Osteocyte (in vitro differentiated cells): ENCODE measurements at regions not wholly inside any gene's neighbourhood (a gene's known extent, or its start where the extent isn't known, plus 50 kb on each side); places are given as distances from the start of the nearest gene placed in this dataset.

ENCODE experiments used
- DNase-seq: peaks from one replicate; pipeline ENCODE4 v3.0.0; 2021; ENCODE audit warnings: mixed read lengths; ENCODE audit not compliant: unreplicated experiment; ENCODE audit errors: extremely low spot score
- H3K27ac Mint-ChIP-seq: one replicate; pipeline ENCODE4 v1.8.0; 2021; ENCODE audit warnings: mild to moderate bottlenecking, mixed read lengths; ENCODE audit not compliant: unreplicated experiment
- H3K27me3 Mint-ChIP-seq: one replicate; pipeline ENCODE4 v1.8.0; 2021; ENCODE audit warnings: mixed read lengths; ENCODE audit not compliant: unreplicated experiment
- H3K36me3 Mint-ChIP-seq: one replicate; pipeline ENCODE4 v1.8.0; 2021; ENCODE audit warnings: mixed read lengths; ENCODE audit not compliant: unreplicated experiment
- H3K4me1 Mint-ChIP-seq: one replicate; pipeline ENCODE4 v1.8.0; 2021; ENCODE audit warnings: mixed read lengths; ENCODE audit not compliant: unreplicated experiment
- H3K4me3 Mint-ChIP-seq: one replicate; pipeline ENCODE4 v1.8.0; 2021; ENCODE audit warnings: mild to moderate bottlenecking, moderate library complexity, mixed read lengths; ENCODE audit not compliant: unreplicated experiment
- H3K9me3 Mint-ChIP-seq: one replicate; pipeline ENCODE4 v1.8.0; 2021; ENCODE audit warnings: mixed read lengths; ENCODE audit not compliant: unreplicated experiment
- TF ChIP-seq, protein P1 (sequence below): fragments of 200-600 bp; sonication (generic); IDR thresholded peaks from 2 replicates; pipeline ENCODE4 v1.5.0; 2021; ENCODE audit warnings: antibody characterized with exemption, mild to moderate bottlenecking, moderate library complexity

DNA sequence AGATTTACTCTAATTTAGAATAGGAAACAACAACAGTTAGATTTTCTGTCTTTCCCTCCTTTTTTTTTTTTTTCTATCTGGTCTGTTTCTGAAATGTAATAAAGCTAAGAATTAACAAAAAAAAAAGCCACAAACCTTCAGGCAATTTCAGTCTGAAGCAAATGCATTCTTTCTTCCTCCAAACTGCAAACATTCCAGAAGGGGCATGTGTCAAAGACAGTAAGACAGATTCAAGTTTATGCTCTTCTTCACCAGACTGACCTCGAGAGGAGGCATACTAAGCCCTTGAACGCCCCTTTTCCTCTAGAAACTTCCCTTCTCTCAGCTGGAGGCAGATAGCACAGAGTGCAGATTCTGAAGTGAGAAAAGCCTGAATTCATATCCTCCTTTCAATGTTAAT lies 654.6 kb upstream of the LMCD1 start:
- Mint-ChIP-seq H3K4me1 (no peaks in the 10 kb centered on the region), H3K27ac (no peak overlapping the region), H3K9me3 (peaks cover 3% of the 10 kb centered on the region), H3K36me3 (no peaks in the 10 kb centered on the region), H3K4me3 (no peak overlapping the region), H3K27me3 (no peaks in the 10 kb centered on the region)
- no peak for DNase-seq
- TF ChIP-seq, protein P1, sequence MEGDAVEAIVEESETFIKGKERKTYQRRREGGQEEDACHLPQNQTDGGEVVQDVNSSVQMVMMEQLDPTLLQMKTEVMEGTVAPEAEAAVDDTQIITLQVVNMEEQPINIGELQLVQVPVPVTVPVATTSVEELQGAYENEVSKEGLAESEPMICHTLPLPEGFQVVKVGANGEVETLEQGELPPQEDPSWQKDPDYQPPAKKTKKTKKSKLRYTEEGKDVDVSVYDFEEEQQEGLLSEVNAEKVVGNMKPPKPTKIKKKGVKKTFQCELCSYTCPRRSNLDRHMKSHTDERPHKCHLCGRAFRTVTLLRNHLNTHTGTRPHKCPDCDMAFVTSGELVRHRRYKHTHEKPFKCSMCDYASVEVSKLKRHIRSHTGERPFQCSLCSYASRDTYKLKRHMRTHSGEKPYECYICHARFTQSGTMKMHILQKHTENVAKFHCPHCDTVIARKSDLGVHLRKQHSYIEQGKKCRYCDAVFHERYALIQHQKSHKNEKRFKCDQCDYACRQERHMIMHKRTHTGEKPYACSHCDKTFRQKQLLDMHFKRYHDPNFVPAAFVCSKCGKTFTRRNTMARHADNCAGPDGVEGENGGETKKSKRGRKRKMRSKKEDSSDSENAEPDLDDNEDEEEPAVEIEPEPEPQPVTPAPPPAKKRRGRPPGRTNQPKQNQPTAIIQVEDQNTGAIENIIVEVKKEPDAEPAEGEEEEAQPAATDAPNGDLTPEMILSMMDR, result no peak

DNA sequence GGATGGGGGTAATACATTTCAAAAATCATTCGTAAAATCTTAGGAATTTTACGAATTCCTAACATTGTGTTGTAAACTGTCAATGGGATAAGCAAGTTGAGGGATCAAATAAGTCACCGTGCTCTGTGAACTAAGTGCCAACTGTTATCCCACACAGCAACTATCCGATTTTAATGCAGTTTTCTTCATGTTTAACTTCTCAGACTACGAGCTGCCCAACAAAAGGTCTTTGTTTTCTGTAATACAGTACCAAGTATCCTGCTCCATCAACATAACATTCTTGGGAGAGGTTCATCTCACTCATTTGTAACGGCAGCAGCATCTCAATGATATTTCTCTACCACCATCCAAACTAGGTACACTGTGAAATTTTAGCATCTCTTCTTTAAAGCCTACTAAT lies 654.1 kb upstream of the LMCD1 start:
- TF ChIP-seq, protein P1, result no peak
- no peaks in the 10 kb centered on the region for H3K36me3 Mint-ChIP-seq
- H3K4me1 Mint-ChIP-seq, result no peaks in the 10 kb centered on the region
- H3K9me3 Mint-ChIP-seq, result peaks cover 3% of the 10 kb centered on the region
- H3K27ac Mint-ChIP-seq, result no peak overlapping the region
- no peaks in the 10 kb centered on the region for H3K27me3 Mint-ChIP-seq
- H3K4me3 Mint-ChIP-seq, result no peak overlapping the region
- DNase-seq, result no peak

DNA sequence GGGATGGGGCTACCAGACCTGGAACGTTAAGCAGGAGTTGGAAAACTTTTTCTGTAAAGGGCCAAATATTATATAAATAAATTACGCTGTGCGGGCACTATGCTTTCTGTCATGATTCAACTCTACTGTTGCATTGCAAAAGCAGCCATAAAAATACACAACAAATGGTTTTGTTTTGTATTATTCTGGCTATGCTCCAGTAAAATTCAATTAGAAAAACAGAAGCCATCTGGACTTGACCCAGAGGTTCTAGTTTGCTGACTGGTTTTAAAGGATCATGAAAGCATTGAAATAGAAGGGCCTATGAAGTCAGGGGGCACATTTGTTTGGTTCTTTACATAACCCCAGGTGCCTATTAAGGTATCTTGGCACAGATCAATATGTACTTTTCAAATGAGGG lies 647.4 kb upstream of the LMCD1 start:
- TF ChIP-seq, protein P1, result no peak
- Mint-ChIP-seq H3K27me3 (no peaks in the 10 kb centered on the region), H3K4me1 (no peaks in the 10 kb centered on the region), H3K9me3 (no peaks in the 10 kb centered on the region), H3K27ac (no peak overlapping the region), H3K36me3 (no peaks in the 10 kb centered on the region), H3K4me3 (no peak overlapping the region)
- no peak for DNase-seq

DNA sequence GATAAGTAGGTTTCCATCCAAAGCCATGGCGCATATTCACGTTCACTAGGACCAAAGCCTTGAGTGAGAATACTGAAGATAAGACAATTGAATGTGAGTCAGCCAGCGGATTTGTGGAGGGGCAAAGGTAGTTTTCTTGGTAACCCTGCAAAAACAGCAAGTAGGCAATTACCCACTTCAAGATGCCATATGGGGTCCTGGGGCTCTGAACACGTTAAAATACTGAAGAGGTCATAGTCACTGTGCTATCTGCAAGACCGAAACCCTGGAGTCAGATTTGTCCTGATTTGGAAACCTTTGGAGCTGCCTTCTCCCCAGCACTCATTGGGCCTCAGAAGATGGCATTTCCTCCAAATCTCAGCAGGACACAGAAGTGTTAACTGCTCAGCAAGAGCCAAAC lies 646.9 kb upstream of the LMCD1 start:
- Mint-ChIP-seq H3K4me1 (no peaks in the 10 kb centered on the region), H3K36me3 (no peaks in the 10 kb centered on the region), H3K9me3 (no peaks in the 10 kb centered on the region), H3K27ac (no peak overlapping the region), H3K27me3 (no peaks in the 10 kb centered on the region), H3K4me3 (no peak overlapping the region)
- no peak for DNase-seq
- TF ChIP-seq, protein P1, result no peak

DNA sequence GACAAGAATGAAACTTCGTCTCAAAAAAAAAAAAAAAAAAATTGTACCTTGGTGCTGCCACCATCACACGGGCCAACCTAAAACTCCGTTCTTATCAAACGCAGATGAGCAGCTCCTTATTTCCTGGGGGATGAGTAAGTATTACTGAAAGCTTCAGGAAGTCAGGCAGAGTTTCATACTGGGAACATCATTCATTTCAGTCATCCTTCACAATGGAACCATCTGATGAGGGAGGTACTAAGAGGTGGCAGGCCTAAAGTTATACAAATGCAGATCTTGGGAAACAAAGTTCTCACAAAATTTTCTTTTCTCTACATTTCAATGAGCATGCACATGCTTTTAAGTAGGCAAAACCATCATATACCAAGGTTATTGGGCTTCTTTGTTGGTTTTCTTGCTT lies 636.0 kb upstream of the LMCD1 start:
- peaks cover 13% of the 10 kb centered on the region for H3K9me3 Mint-ChIP-seq
- no peaks in the 10 kb centered on the region for H3K36me3 Mint-ChIP-seq
- no peak overlapping the region for H3K27ac Mint-ChIP-seq
- TF ChIP-seq, protein P1, result no peak
- no peaks in the 10 kb centered on the region for H3K27me3 Mint-ChIP-seq
- DNase-seq, result no peak
- no peak overlapping the region for H3K4me3 Mint-ChIP-seq
- no peaks in the 10 kb centered on the region for H3K4me1 Mint-ChIP-seq
